GM12892 (cell line): ENCODE measurements at regions not wholly inside any gene's neighbourhood (a gene's known extent, or its start where the extent isn't known, plus 50 kb on each side); places are given as distances from the start of the nearest gene placed in this dataset.

ENCODE experiments used
- DNase-seq: peaks from one replicate; pipeline ENCODE4 v3.0.0; 2011; ENCODE audit not compliant: insufficient read length
- FAIRE-seq: peaks from 2 replicates; lab custom pipeline; 2011; peaks lifted over from hg19 to GRCh38; lab: Jason Lieb, UNC
- POLR2A ChIP-seq: IDR thresholded peaks from 2 replicates; pipeline ENCODE4 v1.6.1; 2011; ENCODE audit warnings: low read depth, low read length, control low read depth
- POLR2AphosphoS5 ChIP-seq: IDR thresholded peaks from 2 replicates; pipeline ENCODE4 v1.6.1; 2011; ENCODE audit warnings: low read depth, low read length, control low read depth
- TAF1 ChIP-seq: IDR thresholded peaks from 2 replicates; pipeline ENCODE4 v1.6.1; 2011; ENCODE audit warnings: low read depth, mild to moderate bottlenecking, control low read depth, low read length, borderline replicate concordance

DNA sequence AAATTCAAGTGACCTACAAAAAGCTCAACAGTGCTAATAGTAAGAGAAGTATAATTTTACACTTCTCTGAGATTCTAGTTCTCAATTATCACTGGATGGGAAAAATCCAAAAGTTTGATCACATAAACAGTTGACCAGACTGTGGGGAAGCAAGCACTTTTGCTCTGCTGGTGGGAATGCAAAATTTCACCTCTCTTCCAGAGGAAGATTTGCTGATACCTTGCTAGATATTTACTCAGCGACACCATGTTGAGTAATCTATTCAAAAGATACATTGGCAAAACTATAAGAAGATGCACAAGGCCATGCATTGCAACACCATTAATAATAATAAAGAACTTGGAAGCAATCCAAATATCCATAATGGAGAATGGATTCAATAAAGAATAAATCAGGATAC lies 204.4 kb downstream of the MREG start:
- no peak for DNase-seq
- no peak for FAIRE-seq
- TF ChIP-seq POLR2AphosphoS5 (no peak), POLR2A (no peak), TAF1 (no peak)

DNA sequence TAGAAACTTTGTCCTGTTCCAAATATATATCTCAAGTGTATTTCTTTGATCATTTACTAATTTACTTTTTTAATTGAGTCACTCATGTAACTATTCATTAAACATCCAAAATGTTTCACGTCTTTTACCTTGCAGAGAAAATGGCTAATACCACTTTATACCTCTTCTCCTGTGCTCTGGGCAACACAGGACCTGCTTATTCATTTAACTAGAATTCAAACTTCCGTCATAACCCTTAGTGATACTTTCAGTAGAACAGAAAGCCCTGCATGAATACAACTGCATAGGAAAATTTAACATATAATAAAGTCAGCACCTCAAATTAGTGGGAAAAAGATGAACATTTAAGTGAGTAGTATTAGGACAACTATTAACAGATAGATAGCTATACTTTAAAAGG lies 205.2 kb downstream of the MREG start:
- TF ChIP-seq TAF1 (no peak), POLR2A (no peak), POLR2AphosphoS5 (no peak)
- DNase-seq (no peak), FAIRE-seq (no peak)

DNA sequence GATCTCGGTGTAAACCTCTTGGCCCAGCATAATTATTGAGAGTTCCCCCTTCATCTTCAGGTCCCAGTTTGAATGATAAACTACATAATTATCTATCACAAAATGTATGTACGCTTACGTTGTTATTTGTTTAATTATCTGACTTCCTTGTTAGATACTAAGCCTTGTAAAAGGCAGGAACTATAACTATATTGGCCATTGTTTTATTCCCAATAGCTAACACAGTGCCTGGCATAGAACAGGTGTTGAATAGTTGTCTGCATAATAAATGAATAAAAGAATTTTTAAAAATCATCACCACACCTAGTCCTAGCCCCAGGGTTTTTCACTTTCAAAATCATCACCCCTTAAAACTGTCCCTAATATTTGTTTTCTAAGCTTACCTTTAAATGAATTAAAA lies 207.9 kb downstream of the MREG start:
- no peak for TF ChIP-seq POLR2A
- TF ChIP-seq TAF1: no peak
- no peak for TF ChIP-seq POLR2AphosphoS5
- DNase-seq (no peak), FAIRE-seq (no peak)

DNA sequence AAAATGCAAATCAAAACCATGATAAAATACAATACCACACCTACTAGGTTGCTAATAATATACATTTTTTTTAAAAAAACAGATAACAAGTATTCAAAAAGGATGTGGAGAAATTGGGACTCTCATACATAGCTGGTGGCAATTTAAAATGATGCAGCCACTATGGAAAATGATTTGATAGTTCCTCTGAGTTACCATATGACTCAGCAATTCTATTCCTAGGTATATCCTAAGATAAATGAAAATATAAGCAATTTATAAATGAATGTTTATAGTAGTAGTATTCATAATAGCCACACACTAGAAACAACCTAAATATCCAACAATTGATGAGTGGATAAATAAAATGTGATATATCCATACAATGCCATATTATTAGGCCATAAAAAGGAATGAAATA lies 210.2 kb downstream of the MREG start:
- no peak for TF ChIP-seq POLR2AphosphoS5
- TF ChIP-seq POLR2A: no peak
- no peak for TF ChIP-seq TAF1
- DNase-seq: no peak
- FAIRE-seq: no peak

DNA sequence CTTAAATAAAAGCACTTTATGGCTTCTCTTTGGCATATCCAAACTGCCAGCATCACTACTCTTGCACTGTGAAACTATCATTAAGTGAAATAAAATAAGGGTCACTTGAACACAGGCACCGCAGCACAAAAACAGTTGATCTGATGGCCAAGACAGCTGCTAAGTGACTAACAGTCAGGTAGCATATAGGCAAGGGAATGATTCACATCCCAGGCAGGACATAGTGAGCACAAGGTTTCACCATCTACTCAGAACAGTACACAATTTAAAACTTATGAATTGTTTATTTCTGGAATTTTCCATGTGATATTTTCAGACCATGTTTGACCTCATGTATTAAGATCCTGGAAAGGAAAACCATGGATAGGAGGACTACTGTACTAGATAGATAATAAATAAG lies 214.2 kb downstream of the MREG start:
- no peak for DNase-seq
- TF ChIP-seq TAF1 (no peak), POLR2A (no peak), POLR2AphosphoS5 (no peak)
- no peak for FAIRE-seq

DNA sequence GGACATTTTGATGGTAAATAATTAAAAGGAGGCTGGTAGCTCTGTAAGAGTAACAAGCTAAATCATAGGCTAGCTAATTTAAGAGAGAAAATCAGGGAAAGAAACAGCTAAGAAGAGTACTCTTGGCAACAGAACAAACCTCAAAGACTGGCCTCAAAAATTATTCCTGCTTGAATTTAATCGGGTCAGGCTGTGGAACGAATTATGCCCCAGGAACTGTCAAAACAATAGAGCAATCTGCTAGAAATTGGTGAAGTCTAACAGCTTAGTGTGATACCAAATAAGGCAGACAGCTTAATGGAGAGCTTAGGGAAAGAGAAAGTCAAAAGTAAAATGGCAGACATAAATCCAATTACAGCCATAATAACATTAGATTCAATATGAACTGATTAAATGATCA lies 215.7 kb downstream of the MREG start:
- TF ChIP-seq TAF1 (no peak), POLR2A (no peak), POLR2AphosphoS5 (no peak)
- FAIRE-seq (no peak), DNase-seq (no peak)

DNA sequence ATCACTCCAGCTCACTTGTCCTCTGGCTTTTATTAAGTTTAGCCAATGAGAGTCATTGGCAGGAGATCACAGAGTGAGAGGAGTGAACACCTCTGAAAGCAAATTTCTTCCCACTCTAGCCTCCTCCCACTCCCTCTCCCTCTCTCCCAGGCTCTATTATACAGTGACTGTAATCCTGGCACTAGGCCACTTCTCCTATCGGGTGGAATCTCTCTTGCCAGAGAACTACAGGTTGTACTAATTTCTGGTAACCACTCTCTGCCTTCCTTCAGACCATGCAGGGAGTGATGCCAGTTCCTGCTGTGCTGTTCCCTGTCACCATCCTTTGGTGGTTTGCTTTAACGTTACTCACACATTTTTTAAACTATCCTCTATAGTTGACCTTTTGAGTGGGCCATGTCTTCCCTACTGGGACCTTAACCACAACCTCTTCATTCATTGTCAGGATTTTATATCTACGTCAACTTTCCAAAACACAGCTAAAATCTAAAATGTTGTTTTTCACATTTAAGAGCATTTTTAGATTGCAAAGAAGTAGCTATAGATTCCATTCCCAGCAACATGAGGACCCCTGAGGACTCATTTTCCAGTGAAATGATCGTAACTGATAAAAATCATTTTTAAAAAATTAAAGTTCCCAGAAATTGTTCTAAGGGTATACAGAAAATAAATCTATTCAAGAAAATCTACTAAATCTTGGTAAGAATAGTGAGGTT lies 217.1 kb downstream of the MREG start:
- FAIRE-seq (no peak), DNase-seq (no peak)
- TF ChIP-seq TAF1 (no peak), POLR2A (no peak), POLR2AphosphoS5 (no peak)

DNA sequence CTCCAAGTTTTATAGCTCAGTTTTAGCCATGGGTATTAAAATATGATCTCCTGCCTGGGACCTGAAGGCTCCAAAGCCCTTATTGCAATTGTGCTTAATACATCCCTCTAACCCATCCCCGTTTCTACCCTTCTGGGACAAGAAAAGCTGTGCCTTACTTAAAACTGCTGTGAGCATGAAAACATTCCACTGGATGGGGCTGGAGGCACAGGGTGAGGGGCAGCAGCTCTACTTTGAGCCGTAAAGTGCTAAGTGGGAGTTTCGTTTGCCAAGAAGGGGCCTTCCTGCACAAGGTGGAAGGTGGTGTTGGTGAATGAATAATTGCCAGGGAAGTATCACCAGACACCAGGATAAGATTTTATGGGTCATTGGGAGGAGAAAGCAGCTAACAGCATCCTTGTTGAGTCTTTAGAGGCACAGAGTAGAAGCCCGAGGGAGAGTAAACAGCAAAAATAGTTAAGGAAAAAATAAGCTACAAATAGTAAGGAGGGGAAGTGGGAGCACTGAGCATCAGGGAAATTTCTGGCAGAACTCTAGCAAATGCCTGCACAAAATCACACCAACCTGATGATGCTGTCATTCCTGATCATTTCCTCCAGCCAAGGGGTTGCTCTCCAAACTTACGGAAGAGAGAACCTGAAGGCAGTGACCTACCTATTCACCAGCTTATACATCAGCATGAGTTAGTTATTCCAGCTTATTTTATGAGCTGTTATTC lies 218.4 kb downstream of the MREG start:
- TF ChIP-seq TAF1: no peak
- TF ChIP-seq POLR2A: no peak
- no peak for TF ChIP-seq POLR2AphosphoS5
- DNase-seq: no peak
- FAIRE-seq: no peak

DNA sequence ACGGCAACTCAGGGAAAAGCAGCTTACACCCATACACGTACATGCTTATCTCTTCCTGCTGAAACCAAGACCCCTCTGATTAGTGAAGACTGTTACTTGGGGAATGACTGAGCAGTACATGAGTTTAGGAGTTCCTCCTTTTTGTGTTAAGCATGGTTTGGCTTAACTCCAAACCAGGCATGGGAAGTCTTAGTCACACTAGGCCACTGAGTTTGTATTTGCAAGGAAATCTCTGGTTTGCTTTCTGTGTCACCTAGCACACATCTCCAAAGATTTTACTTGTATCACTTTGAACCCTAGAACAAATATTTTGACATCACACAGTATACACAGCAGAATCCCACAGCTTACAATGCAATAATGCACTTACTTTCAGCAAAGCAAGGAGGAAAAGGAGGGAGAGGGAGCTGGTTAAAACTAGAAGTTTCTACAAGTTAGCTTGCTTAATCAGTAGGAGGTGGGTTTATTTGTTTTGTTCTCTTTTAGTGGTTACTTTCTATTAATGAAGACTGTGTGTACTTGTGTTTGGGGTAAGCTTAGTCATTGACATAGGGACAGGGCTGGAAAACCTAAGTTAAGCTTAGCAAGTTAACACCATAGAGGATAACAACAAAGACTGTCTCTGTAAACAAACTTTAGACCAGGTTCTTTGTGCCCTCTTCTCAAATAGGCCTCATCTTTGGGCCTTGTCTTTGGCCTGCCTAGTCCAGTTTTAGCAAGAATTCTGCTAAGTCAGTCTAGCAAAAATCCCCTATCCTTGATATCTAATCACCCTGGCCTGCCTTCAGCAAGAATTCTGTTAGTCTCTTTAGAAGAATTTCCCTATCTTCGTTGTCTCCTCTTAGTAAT lies 219.4 kb downstream of the MREG start:
- DNase-seq (no peak), FAIRE-seq (no peak)
- TF ChIP-seq POLR2A (no peak), POLR2AphosphoS5 (no peak), TAF1 (no peak)

DNA sequence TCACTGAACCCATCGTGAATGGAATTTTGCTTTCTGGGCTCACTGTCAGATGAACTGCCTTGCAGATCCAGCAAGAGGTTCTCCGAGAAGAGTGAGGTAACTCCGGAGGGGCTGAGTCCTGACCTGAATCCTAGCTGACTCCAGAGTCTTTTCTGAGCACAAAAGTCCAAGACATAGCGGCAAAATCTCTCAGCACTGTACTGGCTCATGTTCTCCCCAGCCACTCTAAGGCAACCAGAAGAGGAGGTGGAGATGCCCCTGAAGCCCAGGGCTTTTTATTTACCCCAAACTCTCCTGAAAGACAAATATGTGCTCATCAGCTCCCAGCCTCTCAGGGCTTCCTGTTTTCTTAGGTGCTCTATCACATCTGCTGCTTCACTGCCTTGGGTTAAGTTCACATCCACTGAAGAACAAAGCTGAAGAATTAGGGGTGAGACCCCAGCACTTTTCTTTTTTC lies 221.8 kb downstream of the MREG start:
- TF ChIP-seq TAF1 (no peak), POLR2AphosphoS5 (no peak), POLR2A (no peak)
- no peak for FAIRE-seq
- DNase-seq: no peak

DNA sequence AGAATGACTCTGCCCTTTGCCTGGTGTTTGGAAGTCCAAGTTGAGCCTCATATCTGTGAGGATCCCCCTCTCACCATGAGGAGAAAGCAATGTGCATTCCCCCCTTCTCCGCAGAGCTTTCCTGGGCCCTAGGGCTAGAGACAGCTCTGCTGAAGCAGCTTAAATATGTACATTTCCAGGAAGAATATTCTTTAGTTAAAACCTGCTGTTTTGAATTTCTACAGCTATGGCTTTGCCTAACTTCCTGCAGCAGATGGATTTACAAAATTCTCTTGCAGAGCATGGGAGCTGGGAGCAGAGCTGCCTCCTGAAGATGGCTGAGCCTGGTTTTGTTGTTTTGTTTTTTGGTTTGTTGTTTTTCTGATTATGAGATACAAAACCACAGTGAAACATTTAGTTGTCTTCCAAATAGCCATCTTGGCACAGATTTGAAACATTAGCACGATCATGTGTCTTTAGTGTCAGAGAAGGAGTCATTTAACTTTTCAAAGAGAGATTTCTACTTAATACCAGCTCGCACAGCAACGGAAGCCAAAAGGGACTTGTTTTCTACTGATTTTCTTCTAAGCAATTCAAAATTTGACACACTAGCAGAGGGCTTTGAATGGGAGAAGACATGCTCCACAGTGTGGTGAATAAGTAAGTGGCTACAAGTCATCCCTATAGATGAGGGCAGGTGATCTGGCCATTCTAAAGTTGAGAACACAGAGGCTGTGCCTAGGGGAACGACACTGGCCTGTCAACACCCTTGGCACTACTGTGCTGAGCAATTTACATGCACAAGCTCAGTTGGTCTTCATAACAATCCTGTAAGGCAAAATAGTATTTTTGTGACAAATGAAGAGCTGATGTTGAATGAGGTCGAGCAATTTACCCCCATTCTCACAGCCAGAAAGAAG lies 222.6 kb downstream of the MREG start:
- DNase-seq (no peak), FAIRE-seq (no peak)
- TF ChIP-seq POLR2A (no peak), TAF1 (no peak), POLR2AphosphoS5 (no peak)
